OCI-M2 (cell line): ENCODE measurements at regions not wholly inside any gene's neighbourhood (a gene's known extent, or its start where the extent isn't known, plus 50 kb on each side); places are given as distances from the start of the nearest gene placed in this dataset.

Source experiments
- DNase-seq: peaks from one replicate; lab custom pipeline; 2025; ENCODE audit not compliant: unreplicated experiment; lab: John Stamatoyannopoulos, UW

DNA sequence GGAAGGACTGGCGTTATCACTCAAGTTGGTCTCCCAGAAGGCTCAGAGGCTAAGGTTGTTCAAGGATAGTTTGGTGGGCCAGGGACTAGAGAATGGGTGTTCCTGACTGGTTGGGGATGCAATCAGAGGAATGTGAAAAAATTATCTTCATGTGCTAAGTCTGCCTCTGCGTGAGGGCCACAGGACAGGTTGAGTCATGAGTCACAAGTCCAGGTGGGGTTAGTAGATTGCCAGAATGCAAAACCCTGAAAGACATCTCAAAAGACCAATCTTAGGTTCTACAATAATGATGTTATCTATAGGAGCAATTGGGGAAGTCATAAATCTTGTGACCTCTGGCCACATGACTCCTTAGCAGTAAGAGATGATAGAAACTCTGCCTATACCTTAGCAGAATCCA is 220.1 kb upstream of the EEA1 start:
- DNase-seq, result no peak

GRCh38 chr12:93151079-93151762 is 222.1 kb upstream of the EEA1 start:
- no peak for DNase-seq

GRCh38 chr12:93152617-93153016 is 223.5 kb upstream of the EEA1 start:
- DNase-seq, result no peak

GRCh38 chr12:93153321-93153720 is 224.2 kb upstream of the EEA1 start:
- DNase-seq, result no peak

- no peak for DNase-seq
Observed at GRCh38 chr12:93154096-93154728, 223.5 kb upstream of the NUDT4 start.

DNA sequence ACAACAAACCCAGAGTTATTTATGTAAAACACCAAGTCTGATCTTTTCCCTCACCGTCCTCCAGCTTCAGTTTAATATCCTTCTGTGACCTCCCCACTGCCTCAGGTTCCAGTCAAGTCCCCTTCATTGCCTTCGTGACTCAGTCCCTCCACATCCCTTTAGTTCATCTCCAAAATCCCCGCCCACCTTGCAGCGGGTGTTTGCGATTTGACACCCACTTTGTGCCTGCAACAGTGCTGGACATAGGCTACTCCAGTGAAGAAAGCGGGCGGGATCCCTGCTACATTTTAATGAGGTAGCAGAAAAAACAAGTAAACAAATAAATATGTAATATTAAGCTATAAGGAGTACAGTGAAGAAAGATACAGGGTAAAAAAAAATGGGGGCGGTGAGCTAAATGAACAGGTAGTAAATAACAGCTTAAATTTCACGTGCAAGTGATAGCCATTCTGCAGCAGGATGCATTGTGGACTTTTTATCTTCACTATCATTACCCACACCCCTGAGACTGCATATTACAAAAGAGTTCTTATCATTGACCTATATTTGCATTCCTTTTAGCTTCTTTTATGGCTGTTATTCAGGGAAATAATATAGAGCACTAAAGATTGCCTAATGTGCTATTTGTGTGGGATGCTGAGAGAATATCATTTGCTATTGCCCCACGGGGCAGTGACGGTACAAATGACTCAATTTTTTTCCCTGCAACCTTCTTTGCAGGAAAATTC is 222.8 kb upstream of the NUDT4 start:
- DNase-seq, result no peak

GRCh38 chr12:93156086-93156716 is 221.5 kb upstream of the NUDT4 start:
- DNase-seq, result no peak

DNA sequence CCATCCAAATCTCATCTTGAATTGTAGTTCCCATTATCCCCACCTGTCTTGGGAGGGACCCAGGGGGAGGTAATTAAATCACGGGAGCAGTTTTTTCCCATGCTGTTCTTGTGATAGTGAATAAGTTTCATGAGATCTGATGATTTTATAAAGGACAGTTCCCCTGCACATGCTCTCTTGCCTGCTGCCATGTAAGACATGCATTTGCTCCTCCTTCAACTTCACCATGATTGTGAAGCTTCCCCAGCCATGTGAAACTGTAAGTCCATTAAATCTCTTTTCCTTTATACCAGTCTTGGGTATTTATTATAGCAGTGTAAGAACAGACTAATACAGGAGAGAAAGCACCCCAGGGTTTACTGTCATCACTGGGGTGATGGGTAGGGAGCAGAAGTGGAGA is 220.4 kb upstream of the NUDT4 start:
- DNase-seq, result no peak

DNA sequence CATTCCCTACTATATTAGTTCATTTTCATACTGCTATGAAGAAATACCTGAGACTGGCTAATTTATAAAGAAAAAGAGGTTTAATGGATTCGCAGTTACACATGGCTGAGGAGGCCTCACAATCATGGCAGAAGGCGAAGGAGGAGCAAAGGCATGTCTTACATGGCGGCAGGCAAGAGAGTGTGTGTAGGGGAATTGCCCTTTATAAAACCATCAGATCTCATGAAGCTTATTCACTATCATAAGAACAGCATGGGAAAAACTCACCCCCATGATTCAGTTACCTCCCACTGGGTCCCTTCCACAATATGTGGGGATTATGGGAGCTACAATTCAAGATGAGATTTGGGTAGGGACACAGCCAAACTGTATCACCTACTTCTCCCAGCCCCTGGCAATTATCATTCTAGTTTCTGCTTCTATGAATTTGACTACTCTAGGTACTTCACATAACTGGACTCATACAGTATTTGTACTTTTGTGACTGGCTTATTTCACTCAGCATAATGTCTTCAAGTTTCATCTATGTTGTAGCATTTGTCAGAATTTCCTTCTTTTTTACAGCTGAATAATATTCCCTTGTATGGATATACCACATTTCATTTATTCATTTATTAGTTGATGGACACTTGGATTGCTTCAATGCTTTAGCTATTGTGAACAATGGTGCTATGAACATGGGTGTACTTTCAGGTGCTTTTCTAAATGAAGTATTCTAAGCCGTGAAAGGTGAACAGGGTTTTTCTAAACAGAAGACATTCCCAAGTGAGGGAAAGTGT is 219.5 kb upstream of the NUDT4 start:
- no peak for DNase-seq

GRCh38 chr12:93163260-93164036 is 214.3 kb upstream of the NUDT4 start:
- DNase-seq, result no peak

GRCh38 chr12:93164103-93164880 is 213.4 kb upstream of the NUDT4 start:
- DNase-seq, result no peak

DNA sequence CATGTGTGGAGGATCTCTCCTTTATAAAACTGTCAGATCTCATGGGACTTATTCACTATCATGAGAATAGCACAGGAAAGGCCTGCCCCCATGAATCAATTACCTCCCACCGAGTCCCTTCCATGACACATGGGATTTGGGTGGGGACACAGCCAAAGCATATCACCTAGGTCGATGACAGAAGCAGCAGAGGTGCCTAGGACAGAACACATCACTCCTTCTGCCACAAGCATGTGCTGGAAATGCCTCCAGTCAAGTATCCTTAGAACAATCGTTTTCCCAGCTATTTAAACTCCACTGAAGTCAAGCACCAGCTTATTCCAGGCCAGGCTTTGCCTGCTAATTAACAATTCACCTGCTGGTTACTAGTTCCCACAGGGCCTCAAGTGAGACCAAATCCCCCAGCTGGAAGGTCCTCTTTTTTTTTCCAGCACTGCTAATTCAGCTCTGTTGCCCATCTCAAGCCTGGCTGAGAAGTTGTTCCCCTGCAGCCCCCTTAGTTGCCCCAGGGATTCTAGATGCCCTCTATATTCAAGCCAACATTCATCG is 212.3 kb upstream of the NUDT4 start:
- no peak for DNase-seq

DNA sequence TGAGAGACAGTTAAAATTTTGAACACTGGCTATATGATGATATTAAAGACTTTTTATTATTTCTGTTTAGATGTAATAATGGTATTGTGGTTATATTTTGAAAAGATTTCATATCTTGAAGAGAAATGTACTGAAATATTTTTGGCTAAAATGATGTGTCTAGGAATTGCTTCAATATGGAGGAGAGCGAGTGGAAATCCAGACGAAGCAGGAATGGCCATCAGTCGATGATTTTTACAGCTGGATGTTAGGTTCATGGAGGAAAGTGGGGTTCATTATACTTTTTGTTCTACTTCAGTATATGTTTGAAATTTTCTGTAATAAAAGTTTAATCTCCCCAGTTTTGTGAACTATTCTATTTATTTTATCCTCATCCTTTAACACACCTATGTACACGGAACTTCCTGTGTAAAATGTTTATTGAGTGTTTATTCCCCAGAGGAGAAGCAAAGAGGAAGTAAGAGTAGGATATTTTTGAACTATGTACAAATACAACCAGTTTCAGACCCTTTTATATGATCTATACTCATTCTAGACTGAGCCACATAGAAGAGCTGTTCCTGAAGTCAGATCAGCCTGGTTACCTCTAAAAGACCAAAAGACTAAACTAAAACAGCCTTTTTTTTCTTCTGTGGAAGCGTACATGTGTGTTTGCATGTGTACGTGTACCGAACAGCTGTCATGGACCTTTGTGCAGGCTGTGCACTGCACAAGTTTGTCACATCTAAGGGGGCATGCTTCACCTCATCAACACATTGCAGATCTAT is 211.0 kb upstream of the NUDT4 start:
- no peak for DNase-seq

DNA sequence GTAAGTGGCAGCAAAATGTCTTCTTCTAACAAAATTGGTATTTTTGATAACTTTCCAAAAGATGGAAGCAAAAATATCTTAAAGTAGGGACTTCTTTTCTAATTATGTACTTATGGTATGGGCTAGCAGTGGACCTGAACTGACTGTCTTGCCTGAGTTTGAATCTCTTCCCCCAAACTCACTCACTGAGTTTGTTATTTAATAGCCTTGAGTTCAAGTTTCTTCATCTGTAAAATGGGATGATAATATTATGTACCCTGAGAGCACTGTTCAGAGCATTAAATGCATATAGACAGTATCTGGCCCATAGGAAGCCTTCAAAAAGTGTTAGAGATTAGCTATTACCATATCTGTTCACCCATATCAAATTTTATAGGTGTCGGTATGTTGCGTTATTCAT is 210.4 kb upstream of the NUDT4 start:
- no peak for DNase-seq

DNA sequence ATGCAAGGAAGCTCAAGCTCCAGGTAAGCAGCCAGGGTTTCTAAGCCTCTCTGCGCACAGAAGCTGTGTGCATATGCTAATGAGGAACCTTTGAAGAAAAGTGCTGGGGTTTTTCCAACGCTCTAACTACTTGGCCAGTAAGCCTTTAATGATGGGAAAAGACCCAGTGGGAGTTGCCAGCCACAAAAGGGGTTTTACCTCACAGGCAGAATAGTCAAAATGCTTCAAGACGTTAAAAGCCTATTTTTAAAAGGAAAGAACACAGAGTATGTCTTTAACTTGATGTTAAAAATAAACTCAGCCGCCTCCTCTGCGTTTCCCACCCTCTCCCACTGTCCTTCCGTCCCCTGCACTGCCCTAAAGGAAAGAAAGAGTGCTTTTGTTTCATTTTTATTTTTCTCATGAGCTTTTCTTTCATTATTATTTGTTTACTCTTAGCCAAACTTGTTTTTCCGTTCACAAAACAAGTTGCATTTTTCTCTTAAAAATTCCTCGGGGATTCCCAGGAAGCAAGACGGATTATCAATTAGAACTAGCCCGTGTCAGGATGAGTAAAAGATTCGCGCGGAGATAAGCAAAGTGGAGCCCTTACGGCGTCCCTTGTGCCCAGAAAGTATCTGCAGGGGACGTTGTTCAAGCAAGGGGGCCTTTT is 209.8 kb upstream of the NUDT4 start:
- no peak for DNase-seq

DNA sequence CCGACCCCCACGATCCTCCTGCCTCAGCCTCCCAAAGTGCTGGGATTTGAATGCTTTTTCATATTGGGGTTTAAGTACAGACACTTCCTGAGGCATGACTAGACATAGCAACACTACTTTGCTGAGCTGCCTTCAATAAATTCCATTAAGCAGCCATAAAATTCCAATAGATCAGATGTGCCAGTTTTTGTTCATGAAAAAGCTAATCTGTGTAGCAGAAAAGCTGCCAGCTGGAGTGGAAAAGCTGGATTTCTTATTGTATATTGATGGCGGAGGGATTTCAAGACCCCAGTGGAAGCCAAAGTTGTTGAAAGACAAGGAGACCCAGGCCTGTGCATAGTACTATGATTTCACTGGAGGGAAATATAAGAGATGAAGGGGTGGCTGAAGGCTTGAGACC is 209.0 kb upstream of the NUDT4 start:
- no peak for DNase-seq

DNA sequence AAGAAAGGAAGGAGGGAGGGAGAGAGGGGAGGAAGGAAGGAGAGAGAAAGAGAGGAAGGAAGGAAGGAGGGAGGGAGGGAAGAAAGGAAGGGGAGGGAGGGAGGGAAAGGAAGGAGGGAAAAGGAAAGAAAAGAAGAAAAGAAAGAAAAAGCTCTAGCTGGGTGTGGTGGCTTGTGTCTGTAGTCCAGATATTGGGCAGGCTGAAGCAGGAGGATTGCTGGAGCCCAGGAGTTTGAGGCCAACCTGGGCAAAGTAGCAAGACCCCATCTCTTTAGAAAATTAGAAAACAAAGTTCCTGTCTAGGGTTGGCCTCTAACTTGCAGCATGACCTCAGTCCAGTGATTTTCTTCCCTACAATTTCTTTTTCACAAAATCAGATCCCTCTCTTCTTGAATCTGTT is 208.2 kb upstream of the NUDT4 start:
- no peak for DNase-seq

GRCh38 chr12:93170928-93171327 is 206.8 kb upstream of the NUDT4 start:
- no peak for DNase-seq
